SK-N-SH (cell line): ENCODE measurements at regions not wholly inside any gene's neighbourhood (a gene's known extent, or its start where the extent isn't known, plus 50 kb on each side); places are given as distances from the start of the nearest gene placed in this dataset.

Source experiments
- CHD2 ChIP-seq: fragments of 150-350 bp; IDR thresholded peaks from 2 replicates; pipeline ENCODE4 v1.6.1; 2018; ENCODE audit warnings: low read length; ENCODE audit not compliant: partially characterized antibody
- EZH2phosphoT487 ChIP-seq: fragments of 200-600 bp; sonication (generic); IDR thresholded peaks from 2 replicates; pipeline ENCODE4 v1.6.1; 2017; ENCODE audit warnings: low read depth, mixed run types, mild to moderate bottlenecking, antibody characterized with exemption, moderate library complexity, borderline replicate concordance
- FOXM1 ChIP-seq: IDR thresholded peaks from 2 replicates; pipeline ENCODE4 v1.4.0; 2012; ENCODE audit warnings: low read depth, mild to moderate bottlenecking
- GABPA ChIP-seq: IDR thresholded peaks from 2 replicates; pipeline ENCODE4 v1.4.0; 2012; ENCODE audit warnings: low read depth, mild to moderate bottlenecking
- JUND ChIP-seq: IDR thresholded peaks from 2 replicates; pipeline ENCODE4 v1.4.0; 2012
- RAD21 ChIP-seq: IDR thresholded peaks from 2 replicates; pipeline ENCODE4 v1.6.1; 2012; ENCODE audit warnings: mild to moderate bottlenecking, low read length
- TAF1 ChIP-seq: IDR thresholded peaks from 2 replicates; pipeline ENCODE4 v1.6.1; 2012; ENCODE audit warnings: low read depth, mild to moderate bottlenecking, low read length, moderate library complexity, borderline replicate concordance
- TF ChIP-seq, protein P1 (sequence below): fragments of 200-600 bp; sonication (generic); IDR thresholded peaks from 2 replicates; pipeline ENCODE4 v1.6.1; 2017; ENCODE audit warnings: antibody characterized with exemption, mild to moderate bottlenecking, moderate library complexity

DNA sequence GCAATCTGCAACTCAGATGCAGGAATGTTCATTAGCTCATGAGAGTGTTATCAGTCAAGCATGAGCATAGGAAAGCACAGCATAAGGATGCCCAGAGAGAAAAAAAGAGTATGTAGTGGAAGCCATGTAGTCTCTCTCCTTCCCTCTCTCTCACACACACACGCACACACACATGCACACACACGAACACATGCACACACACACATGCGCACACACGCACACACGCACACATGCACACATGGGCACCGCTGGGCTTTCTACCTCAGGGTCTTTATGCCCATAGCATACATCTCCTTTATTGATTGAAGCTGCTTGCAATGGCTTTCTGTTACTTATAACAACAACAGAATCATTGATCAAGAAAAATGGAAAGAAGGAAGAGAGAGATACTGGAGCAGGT, 240.9 kb downstream of the ETNK1 start:
- no peak for TF ChIP-seq JUND
- TF ChIP-seq TAF1: no peak
- TF ChIP-seq, protein P1, sequence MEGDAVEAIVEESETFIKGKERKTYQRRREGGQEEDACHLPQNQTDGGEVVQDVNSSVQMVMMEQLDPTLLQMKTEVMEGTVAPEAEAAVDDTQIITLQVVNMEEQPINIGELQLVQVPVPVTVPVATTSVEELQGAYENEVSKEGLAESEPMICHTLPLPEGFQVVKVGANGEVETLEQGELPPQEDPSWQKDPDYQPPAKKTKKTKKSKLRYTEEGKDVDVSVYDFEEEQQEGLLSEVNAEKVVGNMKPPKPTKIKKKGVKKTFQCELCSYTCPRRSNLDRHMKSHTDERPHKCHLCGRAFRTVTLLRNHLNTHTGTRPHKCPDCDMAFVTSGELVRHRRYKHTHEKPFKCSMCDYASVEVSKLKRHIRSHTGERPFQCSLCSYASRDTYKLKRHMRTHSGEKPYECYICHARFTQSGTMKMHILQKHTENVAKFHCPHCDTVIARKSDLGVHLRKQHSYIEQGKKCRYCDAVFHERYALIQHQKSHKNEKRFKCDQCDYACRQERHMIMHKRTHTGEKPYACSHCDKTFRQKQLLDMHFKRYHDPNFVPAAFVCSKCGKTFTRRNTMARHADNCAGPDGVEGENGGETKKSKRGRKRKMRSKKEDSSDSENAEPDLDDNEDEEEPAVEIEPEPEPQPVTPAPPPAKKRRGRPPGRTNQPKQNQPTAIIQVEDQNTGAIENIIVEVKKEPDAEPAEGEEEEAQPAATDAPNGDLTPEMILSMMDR: no peak
- no peak for TF ChIP-seq EZH2phosphoT487
- no peak for TF ChIP-seq RAD21
- TF ChIP-seq FOXM1: no peak
- no peak for TF ChIP-seq CHD2
- no peak for TF ChIP-seq GABPA
